Hematopoietic multipotent progenitor cell treated with erythropoietin and hydrocortisone succinate and interleukin-3 and kit ligand, for 17 days (in vitro differentiated cells): ENCODE measurements at regions not wholly inside any gene's neighbourhood (a gene's known extent, or its start where the extent isn't known, plus 50 kb on each side); places are given as distances from the start of the nearest gene placed in this dataset.

ENCODE experiments used
- DNase-seq: peaks from one replicate; pipeline ENCODE4 v3.0.0-alpha.2; 2015; ENCODE audit warnings: low spot score

- DNase-seq: no peak
Observed at GRCh38 chr1:87682565-87682964, 353.9 kb downstream of the LMO4 start.

- DNase-seq: no peak
Observed at GRCh38 chr1:87683196-87683956, 354.7 kb downstream of the LMO4 start.

GRCh38 chr1:87684194-87684593 lies 355.5 kb downstream of the LMO4 start:
- DNase-seq: no peak

GRCh38 chr1:87684713-87685205 lies 356.1 kb downstream of the LMO4 start:
- DNase-seq: no peak

GRCh38 chr1:87685311-87686135 lies 356.8 kb downstream of the LMO4 start:
- DNase-seq: no peak

- no peak for DNase-seq
Observed at GRCh38 chr1:87686136-87686495, 357.4 kb downstream of the LMO4 start.

GRCh38 chr1:87686671-87687070 lies 358.0 kb downstream of the LMO4 start:
- DNase-seq: no peak

GRCh38 chr1:87688136-87688535 lies 359.5 kb downstream of the LMO4 start:
- no peak for DNase-seq

GRCh38 chr1:87689487-87689886 lies 360.8 kb downstream of the LMO4 start:
- no peak for DNase-seq

- DNase-seq: no peak
Observed at GRCh38 chr1:87696483-87696882, 367.8 kb downstream of the LMO4 start.

- DNase-seq: no peak
Observed at GRCh38 chr1:87702455-87702854, 373.8 kb downstream of the LMO4 start.

GRCh38 chr1:87705233-87705632 lies 376.6 kb downstream of the LMO4 start:
- DNase-seq: no peak

GRCh38 chr1:87706203-87706602 lies 377.5 kb downstream of the LMO4 start:
- DNase-seq: no peak

GRCh38 chr1:87706779-87707228 lies 378.1 kb downstream of the LMO4 start:
- DNase-seq: no peak

- DNase-seq: no peak
Observed at GRCh38 chr1:87707411-87707810, 378.7 kb downstream of the LMO4 start.

GRCh38 chr1:87712261-87713010 lies 383.8 kb downstream of the LMO4 start:
- DNase-seq: no peak

GRCh38 chr1:87714278-87714677 lies 385.6 kb downstream of the LMO4 start:
- no peak for DNase-seq

- DNase-seq: no peak
Observed at GRCh38 chr1:87715052-87715451, 386.4 kb downstream of the LMO4 start.

- no peak for DNase-seq
Observed at GRCh38 chr1:87715471-87715870, 386.8 kb downstream of the LMO4 start.

GRCh38 chr1:87717157-87717670 lies 388.5 kb downstream of the LMO4 start:
- DNase-seq: no peak

- DNase-seq: no peak
Observed at GRCh38 chr1:87718241-87718950, 389.7 kb downstream of the LMO4 start.

GRCh38 chr1:87719658-87720057 lies 391.0 kb downstream of the LMO4 start:
- no peak for DNase-seq
